GM23248 (cell line): ENCODE measurements at regions not wholly inside any gene's neighbourhood (a gene's known extent, or its start where the extent isn't known, plus 50 kb on each side); places are given as distances from the start of the nearest gene placed in this dataset.

Experiments used
- DNase-seq: peaks from one replicate; pipeline ENCODE4 v3.0.0-alpha.2; 2015
- H2AFZ ChIP-seq: fragments of 200-600 bp; sonication (generic); 2 replicates; pipeline ENCODE4 v1.6.1; 2016; ENCODE audit warnings: antibody characterized with exemption
- H3F3A ChIP-seq: fragments of 200-600 bp; sonication (generic); 2 replicates; pipeline ENCODE4 v1.6.1; 2016; ENCODE audit warnings: mild to moderate bottlenecking, antibody characterized with exemption, mixed run types; ENCODE audit not compliant: insufficient read depth
- H3K27ac ChIP-seq: fragments of 200-600 bp; sonication (generic); 2 replicates; pipeline ENCODE4 v1.5.1; 2016; ENCODE audit warnings: mild to moderate bottlenecking
- H3K27me3 ChIP-seq: fragments of 200-600 bp; sonication (generic); replicated peaks from 2 replicates; pipeline ENCODE4 v1.6.1; 2016; ENCODE audit warnings: mild to moderate bottlenecking; ENCODE audit not compliant: insufficient read depth
- H3K36me3 ChIP-seq: fragments of 200-600 bp; sonication (generic); 2 replicates; pipeline ENCODE4 v1.6.1; 2016; ENCODE audit warnings: low read depth, mild to moderate bottlenecking
- H3K4me1 ChIP-seq: fragments of 200-600 bp; sonication (generic); 2 replicates; pipeline ENCODE4 v1.6.1; 2016; ENCODE audit warnings: mild to moderate bottlenecking; ENCODE audit not compliant: insufficient read depth
- H3K4me2 ChIP-seq: fragments of 200-600 bp; sonication (generic); one replicate; pipeline ENCODE4 v1.6.1; 2016; ENCODE audit warnings: mild to moderate bottlenecking; ENCODE audit not compliant: unreplicated experiment
- H3K4me3 ChIP-seq: fragments of 200-600 bp; sonication (generic); 2 replicates; pipeline ENCODE4 v1.5.1; 2016; ENCODE audit warnings: mild to moderate bottlenecking
- H3K79me2 ChIP-seq: fragments of 200-600 bp; sonication (generic); 2 replicates; pipeline ENCODE4 v1.6.1; 2016; ENCODE audit warnings: mild to moderate bottlenecking; ENCODE audit not compliant: insufficient read depth
- H3K9ac ChIP-seq: fragments of 200-600 bp; sonication (generic); 2 replicates; pipeline ENCODE4 v1.6.1; 2016; ENCODE audit warnings: mild to moderate bottlenecking
- H3K9me2 ChIP-seq: fragments of 200-600 bp; sonication (generic); 2 replicates; pipeline ENCODE4 v1.6.1; 2016; ENCODE audit warnings: mixed run types, mild to moderate bottlenecking, moderate library complexity; ENCODE audit not compliant: insufficient read depth
- H3K9me3 ChIP-seq: fragments of 200-600 bp; sonication (generic); one replicate; pipeline ENCODE4 v1.6.1; 2017; ENCODE audit warnings: low read depth
- H4K20me1 ChIP-seq: fragments of 200-600 bp; sonication (generic); 2 replicates; pipeline ENCODE4 v1.6.0; 2016; ENCODE audit not compliant: insufficient read depth
- EZH2 ChIP-seq: fragments of 200-600 bp; sonication (generic); IDR thresholded peaks from 2 replicates; pipeline ENCODE4 v1.6.1; 2018; ENCODE audit warnings: antibody characterized with exemption, mild to moderate bottlenecking; ENCODE audit not compliant: insufficient read depth, poor library complexity, severe bottlenecking
- EZH2phosphoT487 ChIP-seq: fragments of 200-600 bp; sonication (generic); IDR thresholded peaks from 2 replicates; pipeline ENCODE4 v1.6.1; 2018; ENCODE audit warnings: antibody characterized with exemption, moderate library complexity, mild to moderate bottlenecking, low read depth; ENCODE audit not compliant: insufficient read depth
- WGBS, 2 experiments: methylation state at CpG; one replicate each; pipeline ENCODE4 v1.1.6; 2015 to 2017; ENCODE audit warnings: low lambda C conversion rate in 2 of 2, low coverage in 1 of 2; ENCODE audit errors: missing lambda C conversion rate in 2 of 2; 5-methylcytosine and 5-hydroxymethylcytosine counted together
- in situ Hi-C: fragments of 300-500 bp; cut with MboI; formaldehyde crosslinking; loops from 2 replicates; pipeline ENCODE4 v1.15.0; 2020

DNA sequence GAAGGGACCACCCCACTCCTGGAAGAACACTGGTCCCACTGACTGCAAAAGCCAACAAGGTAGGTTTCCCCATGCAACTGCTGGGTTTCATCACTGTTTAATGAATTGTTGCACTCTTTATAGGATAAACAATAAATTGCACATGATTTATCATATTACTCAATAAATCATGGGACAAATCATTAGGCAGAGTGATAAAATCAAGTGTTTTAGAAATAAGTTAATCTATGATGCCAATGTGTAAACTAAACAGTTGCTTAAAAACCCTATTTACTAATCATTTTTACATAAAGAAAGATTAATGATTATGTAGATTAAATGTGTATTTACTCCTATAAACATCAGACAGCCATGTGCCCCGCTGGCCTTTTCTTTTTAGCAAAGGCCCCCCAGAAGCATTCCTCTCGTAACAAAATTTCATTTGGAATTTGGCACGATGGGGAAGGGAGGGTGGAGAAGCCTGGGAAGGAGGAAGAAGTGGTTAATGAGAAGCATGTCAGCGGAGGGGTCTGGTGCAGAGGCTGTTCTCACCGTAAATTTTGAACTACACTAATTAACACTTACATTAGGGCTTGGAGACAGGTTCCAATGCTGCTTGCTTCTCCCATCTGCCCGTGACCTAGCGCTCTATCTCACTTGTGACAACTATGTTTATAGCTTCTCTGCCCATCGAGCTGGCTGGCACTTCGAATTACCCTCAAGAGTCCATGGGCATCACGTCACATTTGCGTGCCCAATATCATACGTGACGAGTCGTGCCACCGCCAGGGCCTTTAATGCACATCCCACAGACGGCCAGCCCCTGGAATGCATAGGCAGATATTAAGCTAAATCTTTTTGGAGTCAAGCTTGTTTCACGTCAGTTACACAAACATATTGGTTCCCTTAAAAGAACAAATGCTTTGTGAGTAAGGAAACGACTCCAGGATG lies 357.7 kb upstream of the TSHZ3 start:
- WGBS, 2 experiments, result 28 to 32% methylated on average over 18 of the region's 18 CpGs
- Histone ChIP-seq H3K4me1 (no peaks in the 10 kb centered on the region), H3K27me3 (peaks cover 7% of the 10 kb centered on the region; the same call in 1 of the 2 replicates), H3F3A (no peaks in the 10 kb centered on the region), H3K27ac (no peak overlapping the region), H3K9me2 (no peaks in the 10 kb centered on the region), H3K79me2 (no peaks in the 10 kb centered on the region), H3K9ac (no peak overlapping the region), H3K4me3 (no peak overlapping the region), H4K20me1 (no peaks in the 10 kb centered on the region), H3K36me3 (no peaks in the 10 kb centered on the region), H3K4me2 (no peak overlapping the region), H2AFZ (no peak overlapping the region), H3K9me3 (no peaks in the 10 kb centered on the region)
- DNase-seq, result no peak
- in situ Hi-C loops, result no loop called here
- TF ChIP-seq EZH2phosphoT487, result no peak
- no peak for TF ChIP-seq EZH2

GRCh38 chr19:31708520-31708919 lies 359.3 kb upstream of the TSHZ3 start:
- WGBS, 2 experiments, result 52 to 59% methylated on average over 3 of the region's 3 CpGs
- no peaks in the 10 kb centered on the region for H3F3A ChIP-seq
- H3K9ac ChIP-seq, result no peak overlapping the region
- no peaks in the 10 kb centered on the region for H4K20me1 ChIP-seq
- no peaks in the 10 kb centered on the region for H3K4me1 ChIP-seq
- H3K9me3 ChIP-seq, result no peaks in the 10 kb centered on the region
- no peak overlapping the region for H3K4me3 ChIP-seq
- no peaks in the 10 kb centered on the region for H3K36me3 ChIP-seq
- no peak overlapping the region for H3K27ac ChIP-seq
- DNase-seq, result no peak
- H2AFZ ChIP-seq, result no peak overlapping the region
- H3K9me2 ChIP-seq, result no peaks in the 10 kb centered on the region
- TF ChIP-seq EZH2, result no peak
- TF ChIP-seq EZH2phosphoT487, result no peak
- no peaks in the 10 kb centered on the region for H3K79me2 ChIP-seq
- H3K4me2 ChIP-seq, result no peak overlapping the region
- in situ Hi-C loops, result no loop called here
- H3K27me3 ChIP-seq, result peaks cover 7% of the 10 kb centered on the region; the same call in 1 of the 2 replicates

DNA sequence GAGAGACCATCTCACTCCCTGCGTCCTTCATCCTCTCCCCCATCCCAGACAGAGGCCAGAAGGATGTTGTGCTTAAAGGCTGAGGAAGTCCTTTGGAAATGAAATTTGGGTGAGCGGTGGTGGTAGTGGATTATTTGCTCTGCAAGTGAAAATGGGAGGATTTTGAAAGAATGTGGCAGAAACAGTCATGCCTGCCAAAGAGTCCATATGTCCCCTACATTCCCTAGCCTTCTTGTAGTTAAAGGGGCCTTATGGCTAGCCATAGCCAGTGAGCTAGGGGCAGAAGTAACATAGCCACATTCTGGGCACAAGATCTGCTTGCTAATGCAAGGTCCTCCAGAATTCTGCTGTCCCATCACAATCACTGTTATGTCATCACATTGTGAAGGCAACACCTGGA lies 360.2 kb upstream of the TSHZ3 start:
- H3K9ac ChIP-seq, result no peak overlapping the region
- H3K4me1 ChIP-seq, result no peaks in the 10 kb centered on the region
- TF ChIP-seq EZH2phosphoT487 (no peak), EZH2 (no peak)
- no peak overlapping the region for H3K4me3 ChIP-seq
- no peak overlapping the region for H2AFZ ChIP-seq
- H3K36me3 ChIP-seq, result no peaks in the 10 kb centered on the region
- H3K79me2 ChIP-seq, result no peaks in the 10 kb centered on the region
- H3F3A ChIP-seq, result no peaks in the 10 kb centered on the region
- 46 to 54% methylated on average over 2 of the region's 2 CpGs for WGBS, 2 experiments
- peaks cover 7% of the 10 kb centered on the region; the same call in 1 of the 2 replicates for H3K27me3 ChIP-seq
- H3K27ac ChIP-seq, result no peak overlapping the region
- no peak for DNase-seq
- no peaks in the 10 kb centered on the region for H3K9me3 ChIP-seq
- in situ Hi-C loops, result no loop called here
- no peaks in the 10 kb centered on the region for H4K20me1 ChIP-seq
- no peaks in the 10 kb centered on the region for H3K9me2 ChIP-seq
- no peak overlapping the region for H3K4me2 ChIP-seq

DNA sequence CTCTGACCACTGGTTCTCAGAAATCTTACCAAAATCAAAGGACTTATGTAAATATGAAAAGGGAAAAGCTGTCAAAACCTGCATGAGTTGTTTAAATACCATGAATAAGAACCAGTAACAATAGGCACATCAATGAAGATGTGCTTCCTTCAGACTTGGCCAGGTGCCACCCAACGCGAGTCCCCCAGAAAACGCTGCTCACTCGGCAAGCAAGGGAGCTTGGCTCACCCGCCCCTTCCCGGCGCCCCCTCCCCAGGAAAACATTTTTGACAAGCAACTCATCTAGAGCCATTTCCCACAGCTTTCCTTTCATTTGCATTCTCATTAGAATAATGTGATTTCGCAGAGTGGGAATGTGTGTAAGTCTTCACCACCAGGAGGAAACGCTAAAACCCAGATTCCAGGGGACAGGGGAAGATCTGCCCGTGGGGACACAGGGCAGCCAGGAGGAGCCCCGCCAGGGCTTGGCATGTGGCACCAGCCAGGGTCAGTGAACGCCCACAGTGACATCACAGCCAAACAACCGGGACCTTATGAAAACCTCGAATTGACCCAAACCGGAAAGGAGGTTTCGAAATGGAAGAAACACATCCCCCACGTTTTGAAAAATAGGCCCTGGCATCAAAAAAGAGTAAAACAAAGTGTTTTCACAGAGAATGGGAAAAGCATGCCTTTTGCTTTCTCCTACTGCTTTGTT lies 366.2 kb upstream of the TSHZ3 start:
- 30 to 46% methylated on average over 17 of the region's 17 CpGs for WGBS, 2 experiments
- Histone ChIP-seq H3K9me3 (no peaks in the 10 kb centered on the region), H3K79me2 (no peaks in the 10 kb centered on the region), H3K27ac (no peak overlapping the region), H3K4me3 (no peak overlapping the region), H3K36me3 (no peaks in the 10 kb centered on the region), H3K9me2 (no peaks in the 10 kb centered on the region), H3K4me2 (no peak overlapping the region), H3K4me1 (no peaks in the 10 kb centered on the region), H4K20me1 (no peaks in the 10 kb centered on the region), H3F3A (no peaks in the 10 kb centered on the region), H3K27me3 (peaks cover 7% of the 10 kb centered on the region; the same call in 1 of the 2 replicates), H3K9ac (no peak overlapping the region), H2AFZ (no peak overlapping the region)
- no peak for TF ChIP-seq EZH2phosphoT487
- TF ChIP-seq EZH2, result no peak
- in situ Hi-C loops, result no loop called here
- DNase-seq, result no peak
